Thoracic aorta (tissue), 2 donors: ENCODE measurements at regions not wholly inside any gene's neighbourhood (a gene's known extent, or its start where the extent isn't known, plus 50 kb on each side); places are given as distances from the start of the nearest gene placed in this dataset.

ENCODE experiments used
- ATAC-seq: fragments of 150-250 bp; one replicate; pipeline ENCODE4 v1.8.0; 2017; ENCODE audit warnings: low read depth; ENCODE audit not compliant: insufficient number of reproducible peaks, low FRiP score
- DNase-seq: peaks from one replicate; pipeline ENCODE4 v3.0.0-alpha.2; 2020; ENCODE audit warnings: low spot score
- H3K27ac ChIP-seq, 2 donors: fragments of 200-600 bp; sonication (generic); 1 replicate in 1 of 2; 2 replicates in 1 of 2; pipeline ENCODE4 v1.5.1; 2016; ENCODE audit warnings: mild to moderate bottlenecking in 2 of 2, moderate library complexity in 2 of 2
- H3K27me3 ChIP-seq: fragments of 200-600 bp; sonication (generic); replicated peaks from 2 replicates; pipeline ENCODE4 v1.6.0; 2016; ENCODE audit warnings: mild to moderate bottlenecking; ENCODE audit not compliant: insufficient read depth
- H3K36me3 ChIP-seq: fragments of 200-600 bp; sonication (generic); one replicate; pipeline ENCODE4 v1.5.1; 2016
- H3K4me1 ChIP-seq, 2 donors: fragments of 200-600 bp; sonication (generic); 1 replicate in 1 of 2; 2 replicates in 1 of 2; pipeline versions ENCODE4 v1.5.1 to v1.6.0; 2016; ENCODE audit warnings: low read depth in 2 of 2, mild to moderate bottlenecking in 1 of 2; ENCODE audit not compliant: control insufficient read depth in 1 of 2
- H3K4me3 ChIP-seq: fragments of 200-600 bp; sonication (generic); 2 replicates; pipeline ENCODE4 v1.5.1; 2016; ENCODE audit warnings: mild to moderate bottlenecking
- H3K9me3 ChIP-seq: fragments of 200-600 bp; sonication (generic); 2 replicates; pipeline ENCODE4 v1.5.1; 2016
- CTCF ChIP-seq: fragments of 200-600 bp; sonication (generic); IDR thresholded peaks from one replicate; pipeline ENCODE4 v1.5.1; 2019; ENCODE audit warnings: antibody characterized with exemption

- no peak for TF ChIP-seq CTCF
- Histone ChIP-seq H3K9me3 (no peaks in the 10 kb centered on the region), H3K36me3 (no peaks in the 10 kb centered on the region), H3K4me3 (no peak overlapping the region), H3K27ac (no peak overlapping the region), H3K4me1 (no peaks in the 10 kb centered on the region), H3K27me3 (no peaks in the 10 kb centered on the region)
- DNase-seq (no peak), ATAC-seq (no peak)
Observed at GRCh38 chr4:62398318-62398717, 1198.2 kb downstream of the ADGRL3 start.

DNA sequence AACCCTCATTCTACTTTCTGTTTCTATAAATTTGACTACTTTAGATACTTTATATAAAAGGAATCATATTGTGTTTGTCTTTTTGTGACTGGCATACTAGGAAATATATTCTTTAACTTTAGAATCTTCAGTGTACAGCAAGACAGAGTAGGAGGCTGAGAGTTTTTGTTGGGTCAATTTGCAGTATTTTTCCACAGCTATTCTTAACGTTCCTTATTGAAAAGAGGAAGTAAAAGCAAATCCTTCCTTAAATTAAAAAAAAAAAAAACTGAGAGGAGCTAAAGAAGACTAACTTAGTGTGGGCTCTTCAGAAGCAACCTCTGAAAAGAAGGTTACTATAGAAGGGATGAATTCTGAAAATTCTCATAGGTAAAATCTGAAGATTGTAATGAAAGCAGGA, 1194.6 kb downstream of the ADGRL3 start:
- no peak for TF ChIP-seq CTCF
- no peaks in the 10 kb centered on the region for H3K9me3 ChIP-seq
- H3K4me3 ChIP-seq: no peak overlapping the region
- no peaks in the 10 kb centered on the region for H3K36me3 ChIP-seq
- no peaks in the 10 kb centered on the region for H3K27me3 ChIP-seq
- H3K27ac ChIP-seq: no peak overlapping the region
- H3K4me1 ChIP-seq: no peaks in the 10 kb centered on the region
- ATAC-seq (no peak), DNase-seq (no peak)

GRCh38 chr4:62387808-62388207, 1187.7 kb downstream of the ADGRL3 start:
- Histone ChIP-seq H3K9me3 (no peaks in the 10 kb centered on the region), H3K27me3 (no peaks in the 10 kb centered on the region), H3K4me1 (no peaks in the 10 kb centered on the region), H3K4me3 (no peak overlapping the region), H3K36me3 (no peaks in the 10 kb centered on the region), H3K27ac (no peak overlapping the region)
- DNase-seq (no peak), ATAC-seq (no peak)
- TF ChIP-seq CTCF: no peak

GRCh38 chr4:62377700-62378099, 1177.6 kb downstream of the ADGRL3 start:
- Histone ChIP-seq H3K36me3 (no peaks in the 10 kb centered on the region), H3K27ac (no peak overlapping the region), H3K27me3 (no peaks in the 10 kb centered on the region), H3K4me3 (no peak overlapping the region), H3K4me1 (no peaks in the 10 kb centered on the region), H3K9me3 (no peaks in the 10 kb centered on the region)
- DNase-seq (no peak), ATAC-seq (no peak)
- no peak for TF ChIP-seq CTCF

DNA sequence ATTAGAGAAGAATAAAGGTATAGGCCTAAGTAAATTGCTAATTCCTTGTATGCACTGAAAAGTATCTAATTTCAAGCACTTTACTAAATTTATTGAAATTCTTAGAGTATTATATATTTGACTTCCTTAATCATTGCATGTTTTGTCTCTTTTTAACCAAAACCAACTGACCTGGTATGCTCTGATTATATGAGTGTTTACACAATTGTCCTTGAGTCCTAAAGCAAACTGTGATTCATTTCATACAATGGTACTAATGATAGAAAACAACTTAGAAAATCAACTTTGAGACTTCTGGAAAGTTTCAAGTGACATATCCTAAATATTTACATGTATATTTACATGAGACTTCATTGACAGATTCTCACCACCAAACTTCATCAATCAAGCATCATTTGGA, 1177.1 kb downstream of the ADGRL3 start:
- no peak overlapping the region for H3K27ac ChIP-seq
- TF ChIP-seq CTCF: no peak
- no peaks in the 10 kb centered on the region for H3K27me3 ChIP-seq
- H3K36me3 ChIP-seq: no peaks in the 10 kb centered on the region
- DNase-seq: no peak
- no peak for ATAC-seq
- no peaks in the 10 kb centered on the region for H3K9me3 ChIP-seq
- no peaks in the 10 kb centered on the region for H3K4me1 ChIP-seq
- H3K4me3 ChIP-seq: no peak overlapping the region
